ENCODE measurements at regions not wholly inside any gene's neighbourhood (a gene's known extent, or its start where the extent isn't known, plus 50 kb on each side); places are given as distances from the start of the nearest gene placed in this dataset.

DNA sequence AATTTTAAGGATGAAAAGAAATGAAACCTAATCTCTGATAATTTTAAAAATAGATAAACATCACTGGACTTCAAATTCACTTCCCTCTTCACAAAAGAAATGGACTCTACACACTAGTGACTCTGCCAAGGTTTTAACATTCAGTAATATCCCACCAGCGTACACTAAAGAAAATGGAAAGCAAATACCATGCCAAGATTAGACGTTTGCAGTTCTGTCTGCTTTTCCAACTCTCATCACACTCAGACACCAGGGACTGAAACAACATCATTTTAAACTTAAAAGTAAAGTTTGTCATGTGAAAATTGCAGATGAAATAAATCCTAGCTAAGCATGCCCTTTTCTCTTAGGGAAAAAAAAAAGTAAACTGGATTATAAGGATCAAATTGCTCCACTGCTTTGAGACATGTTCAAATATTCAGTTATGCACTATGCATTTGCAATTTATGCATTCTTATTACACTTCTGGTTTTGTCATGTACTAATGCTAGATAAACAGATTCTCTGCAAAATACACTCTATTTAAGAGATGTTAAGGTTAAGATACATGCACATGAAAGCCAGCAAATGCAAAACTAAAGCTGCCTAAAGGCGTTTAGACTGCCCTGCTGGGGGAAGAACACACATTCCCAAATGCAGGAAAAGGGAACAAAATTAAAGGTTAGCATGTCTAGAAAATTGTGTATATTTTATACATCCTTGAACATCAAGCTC is 534.4 kb upstream of the EPHA5 start:
- Histone ChIP-seq H3K9me3 (replicated peaks; ENCODE audit: control insufficient read depth, insufficient read depth, low read length) (no peaks in the 10 kb centered on the region), H3K36me3 (ENCODE audit: control insufficient read depth in 2 of 2, extremely low read depth in 1 of 2, insufficient read depth in 2 of 2, low read length in 2 of 2) (no peaks in the 10 kb centered on the region), H3K9ac (replicated peaks; ENCODE audit: extremely low read depth, insufficient read depth, low read length) (no peak overlapping the region), H3K27me3 (ENCODE audit: control insufficient read depth in 2 of 2, insufficient read depth in 2 of 2, low read length in 2 of 2) (no peaks in the 10 kb centered on the region), H3K27ac (ENCODE audit: insufficient read depth, low read depth, low read length) (no peak overlapping the region), H3K4me1 (ENCODE audit: control insufficient read depth, extremely low read depth, insufficient read depth, low read length) (no peaks in the 10 kb centered on the region), H4K20me1 (replicated peaks; ENCODE audit: control insufficient read depth, extremely low read depth, insufficient read depth, low read length) (no peaks in the 10 kb centered on the region), H2AFZ (ENCODE audit: low read depth, low read length) (no peak overlapping the region), H3K4me2 (ENCODE audit: insufficient read depth, low read length) (no peak overlapping the region), H3K4me3 (replicated peaks in 1 of 3; ENCODE audit: insufficient read depth in 1 of 3, low read depth in 1 of 3, low read length in 3 of 3) (no peak overlapping the region), H3K79me2 (ENCODE audit: control insufficient read depth, insufficient read depth, low read length) (no peaks in the 10 kb centered on the region), H3K9me1 (replicated peaks; ENCODE audit: control insufficient read depth, extremely low read depth, insufficient read depth, low read length) (no peaks in the 10 kb centered on the region)
- no peak for DNase-seq (ENCODE audit: low read depth, low spot score)
- ChIA-PET CTCF (no interaction called here), POLR2A (no interaction called here)
- dilution Hi-C loops (cut with MboI; ENCODE audit: extremely low pct_ligation_motif_present, low sequenced_read_pairs): no loop called here
- intact Hi-C loops (cut with micrococcal nuclease): no loop called here
- TF ChIP-seq JUN (IDR thresholded peaks at IDR 0.05; ENCODE audit: borderline replicate concordance, insufficient read depth, insufficient read length, low read depth) (no peak), FOS (IDR thresholded peaks at IDR 0.05; ENCODE audit: borderline replicate concordance, insufficient read depth, low read length) (no peak), POLR2A (IDR thresholded peaks at IDR 0.05; ENCODE audit: low read depth, low read length) (no peak), EZH2 (IDR thresholded peaks at IDR 0.05; ENCODE audit: borderline replicate concordance, low read depth, low read length, severe bottlenecking) (no peak), MAX (IDR thresholded peaks at IDR 0.05; ENCODE audit: insufficient read depth, insufficient read length) (no peak), MYC (IDR thresholded peaks at IDR 0.05; ENCODE audit: low read depth, low read length) (no peak), GATA2 (IDR thresholded peaks at IDR 0.05; ENCODE audit: insufficient read depth, insufficient read length, low read depth, low read length) (no peak), POLR2AphosphoS5 (IDR thresholded peaks at IDR 0.05; ENCODE audit: insufficient read depth, low read depth, low read length) (no peak)
- TF ChIP-seq, protein P1, sequence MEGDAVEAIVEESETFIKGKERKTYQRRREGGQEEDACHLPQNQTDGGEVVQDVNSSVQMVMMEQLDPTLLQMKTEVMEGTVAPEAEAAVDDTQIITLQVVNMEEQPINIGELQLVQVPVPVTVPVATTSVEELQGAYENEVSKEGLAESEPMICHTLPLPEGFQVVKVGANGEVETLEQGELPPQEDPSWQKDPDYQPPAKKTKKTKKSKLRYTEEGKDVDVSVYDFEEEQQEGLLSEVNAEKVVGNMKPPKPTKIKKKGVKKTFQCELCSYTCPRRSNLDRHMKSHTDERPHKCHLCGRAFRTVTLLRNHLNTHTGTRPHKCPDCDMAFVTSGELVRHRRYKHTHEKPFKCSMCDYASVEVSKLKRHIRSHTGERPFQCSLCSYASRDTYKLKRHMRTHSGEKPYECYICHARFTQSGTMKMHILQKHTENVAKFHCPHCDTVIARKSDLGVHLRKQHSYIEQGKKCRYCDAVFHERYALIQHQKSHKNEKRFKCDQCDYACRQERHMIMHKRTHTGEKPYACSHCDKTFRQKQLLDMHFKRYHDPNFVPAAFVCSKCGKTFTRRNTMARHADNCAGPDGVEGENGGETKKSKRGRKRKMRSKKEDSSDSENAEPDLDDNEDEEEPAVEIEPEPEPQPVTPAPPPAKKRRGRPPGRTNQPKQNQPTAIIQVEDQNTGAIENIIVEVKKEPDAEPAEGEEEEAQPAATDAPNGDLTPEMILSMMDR (IDR thresholded peaks at IDR 0.05; ENCODE audit: extremely low read depth in 1 of 2, insufficient read depth in 1 of 2, low read depth in 1 of 2, low read length in 2 of 2): no peak
- FAIRE-seq: no peak
- no TSS peak for BruUV-seq (replicated peaks)

Measured in endothelial cell of umbilical vein (primary cell).